Non-pigmented ciliary epithelial cell (primary cell): ENCODE measurements at regions not wholly inside any gene's neighbourhood (a gene's known extent, or its start where the extent isn't known, plus 50 kb on each side); places are given as distances from the start of the nearest gene placed in this dataset.
A peak's percentile ranks its signal among the peaks of the same experiment; 100 is the strongest.
"Not testable (repeated sequence)": the region's sequence is repeated elsewhere in the genome, so short reads cannot be mapped to it uniquely, and the experiment has no call there.

Source experiments
- DNase-seq: peaks from one replicate; pipeline ENCODE4 v3.0.0-alpha.2; 2010; ENCODE audit warnings: low read depth

DNA sequence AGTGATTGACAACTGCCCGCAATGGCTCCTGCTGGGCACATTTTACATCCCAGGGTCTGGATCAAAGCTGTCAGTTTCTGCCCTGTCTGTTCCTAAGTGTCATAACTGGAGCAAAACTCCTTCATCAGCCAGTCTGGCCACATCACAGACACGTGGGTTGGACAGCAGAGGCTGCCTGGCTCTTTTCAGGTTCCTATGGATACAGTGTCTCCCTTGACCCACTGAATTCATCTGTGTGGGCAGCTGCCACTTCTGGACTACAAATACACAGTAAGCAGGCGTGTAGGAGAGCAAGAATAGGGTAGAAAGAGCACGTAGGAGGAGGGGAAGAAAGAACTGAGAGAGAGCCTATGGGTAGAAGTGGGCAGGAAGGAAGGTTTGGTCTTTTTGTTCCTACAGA lies 238.0 kb downstream of the ENC1 start:
- no peak for DNase-seq

DNA sequence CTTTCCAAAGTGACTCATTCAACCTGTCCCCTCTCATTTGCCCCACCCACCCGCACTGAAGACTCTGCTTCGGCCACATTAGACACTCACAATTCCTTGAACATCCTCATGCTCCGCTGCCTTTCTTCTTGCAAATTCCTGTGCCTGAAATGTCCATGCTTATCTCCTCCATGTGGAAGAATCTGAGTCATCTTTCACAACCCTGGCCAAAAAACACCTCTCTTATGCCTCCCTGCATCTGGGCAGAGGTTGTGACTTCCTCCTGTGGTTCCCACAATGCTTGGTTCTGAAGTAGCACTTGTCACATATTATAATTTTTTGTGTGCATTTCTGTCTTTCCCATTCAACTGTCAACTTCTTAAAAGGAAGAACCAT lies 238.6 kb downstream of the ENC1 start:
- DNase-seq: no peak

DNA sequence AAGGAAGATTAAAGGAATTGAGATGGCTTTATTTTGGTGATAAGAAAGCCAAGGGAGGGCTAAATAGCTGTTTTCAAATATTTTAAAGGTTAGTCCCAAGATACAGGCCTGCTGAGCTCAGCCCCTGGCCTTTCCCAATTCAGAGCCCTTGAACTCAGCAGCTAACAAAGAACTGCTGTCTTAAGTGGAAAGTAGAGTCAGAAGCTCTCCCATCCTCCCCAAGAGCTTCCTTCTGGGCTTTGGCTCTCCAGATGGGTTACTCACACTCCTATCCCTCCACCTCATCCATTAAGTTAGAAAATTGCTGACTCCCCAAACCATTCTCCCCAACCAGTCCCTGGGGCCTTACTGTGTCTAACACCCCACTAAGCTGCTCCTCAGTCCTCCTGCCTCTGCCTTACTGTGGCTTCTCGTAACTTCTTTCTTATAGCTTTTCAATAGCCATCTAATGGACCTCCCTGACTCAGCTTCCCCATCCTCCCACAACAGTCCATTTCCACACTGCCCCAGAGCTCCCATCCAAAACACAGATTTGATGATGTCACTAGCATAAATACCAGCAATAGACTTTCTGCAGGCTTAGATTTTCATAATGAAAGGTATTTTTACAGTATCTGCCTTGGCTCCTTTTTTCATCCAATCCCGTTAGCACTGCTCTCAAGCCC lies 239.1 kb downstream of the ENC1 start:
- DNase-seq: no peak

- no peak for DNase-seq
Observed at GRCh38 chr5:74400067-74400466, 240.5 kb downstream of the ENC1 start.

GRCh38 chr5:74396913-74397622 lies 243.5 kb downstream of the ENC1 start:
- no peak for DNase-seq

DNA sequence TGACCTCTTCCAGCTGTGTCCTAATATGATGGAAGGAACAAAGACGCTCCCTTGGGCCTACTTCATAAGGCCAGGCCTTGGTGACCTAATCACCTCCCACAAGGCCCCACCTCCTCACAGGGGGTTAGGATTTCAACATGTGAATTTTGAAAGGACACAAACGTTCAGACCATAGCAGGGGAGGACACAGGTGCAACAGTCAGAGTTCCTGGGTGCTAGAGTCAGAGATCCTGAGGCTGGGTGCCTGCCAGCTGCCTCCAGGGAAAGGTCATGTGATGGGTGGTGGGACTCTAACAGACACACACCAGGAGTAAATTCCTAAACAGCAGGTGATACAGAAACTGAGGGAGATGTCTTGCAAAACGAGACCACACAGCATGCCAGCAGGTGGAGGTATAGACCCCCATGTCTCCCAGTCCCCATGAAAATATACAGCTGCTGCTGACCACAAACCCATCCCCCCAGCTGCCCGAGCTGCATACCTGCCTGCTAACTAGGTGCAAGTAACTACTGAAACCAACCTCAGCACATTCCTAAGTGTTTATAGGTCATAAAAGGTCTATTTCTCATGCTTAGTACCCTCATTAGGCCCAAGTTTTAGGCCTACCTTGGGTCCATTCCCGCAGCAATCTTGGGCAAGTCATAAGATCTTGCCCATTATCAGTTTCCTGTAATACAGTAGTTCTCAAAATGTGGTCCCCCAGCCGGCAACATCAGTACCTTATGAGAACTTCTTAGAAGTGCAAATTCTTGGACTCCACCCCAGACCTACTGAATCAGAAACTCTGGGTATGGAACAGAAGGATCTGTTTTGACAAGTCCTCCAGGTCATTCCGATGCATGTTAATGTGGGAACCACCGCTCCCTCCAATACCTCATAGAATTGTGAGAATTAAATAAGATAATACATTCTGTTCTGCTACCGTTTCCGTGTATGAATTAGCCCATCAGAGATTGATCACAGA lies 245.3 kb downstream of the ENC1 start:
- no peak for DNase-seq

DNA sequence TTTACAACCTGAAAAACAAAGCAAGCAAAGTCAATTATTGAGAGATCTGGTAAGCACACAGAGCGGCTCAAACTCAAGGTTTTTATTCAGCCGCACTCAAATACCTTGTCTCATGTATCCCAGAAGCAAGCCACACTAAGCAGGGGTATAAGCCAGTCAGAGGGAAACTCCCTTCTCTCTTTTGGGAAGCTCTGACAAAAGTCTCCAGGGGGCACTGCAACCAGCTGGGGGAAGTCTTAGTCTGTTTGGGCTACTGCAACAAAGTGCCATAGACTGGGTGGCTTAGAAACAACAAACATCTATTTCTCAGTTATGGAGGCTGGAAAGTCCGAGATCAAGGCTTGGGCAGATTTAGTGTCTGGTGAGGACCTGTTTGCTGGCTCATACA lies 246.0 kb downstream of the ENC1 start:
- DNase-seq: no peak

- no peak for DNase-seq
Observed at GRCh38 chr5:74393943-74394342, 246.6 kb downstream of the ENC1 start.

- DNase-seq: no peak
Observed at GRCh38 chr5:74392711-74393351, 247.7 kb downstream of the ENC1 start.

DNA sequence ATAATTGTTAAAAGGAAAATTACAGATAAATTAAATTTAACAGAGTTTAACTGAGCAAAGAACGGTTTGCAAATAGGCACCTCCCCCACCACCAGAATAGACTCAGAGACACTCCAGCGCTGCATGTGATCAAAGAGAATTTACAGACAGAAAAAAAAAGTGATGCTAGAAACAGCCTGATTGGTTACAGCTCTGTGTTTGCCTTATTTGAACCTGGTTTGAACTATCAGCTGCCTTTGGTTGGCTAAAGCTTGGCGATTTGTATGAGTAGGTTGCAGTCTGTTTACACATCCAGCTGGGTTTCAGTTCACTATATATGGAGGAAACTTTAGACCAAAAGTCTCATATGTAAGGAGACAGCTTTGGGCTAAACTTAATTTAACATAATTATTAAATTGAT lies 249.1 kb downstream of the ENC1 start:
- no peak for DNase-seq

DNA sequence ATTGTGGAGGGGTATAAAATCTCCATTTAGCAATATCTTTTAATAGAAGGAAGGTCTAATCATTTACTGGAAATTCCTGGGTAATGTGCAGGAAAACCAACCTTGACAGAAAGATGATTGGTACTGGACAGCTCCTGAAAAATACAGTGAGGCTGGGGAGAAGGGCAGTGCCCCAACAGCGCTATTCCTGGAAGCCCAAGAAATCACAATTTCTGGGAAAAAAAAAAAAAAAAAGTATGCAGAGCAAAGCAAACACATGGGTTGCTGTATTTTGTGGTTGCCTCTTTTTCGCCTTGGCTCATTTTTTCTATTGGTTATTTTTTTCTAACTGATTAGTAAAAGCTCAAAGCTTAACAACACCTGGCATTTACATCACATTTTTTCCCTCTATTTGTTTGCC lies 249.7 kb downstream of the ENC1 start:
- DNase-seq: no peak

GRCh38 chr5:74390306-74390637 lies 250.3 kb downstream of the ENC1 start:
- no peak for DNase-seq

DNA sequence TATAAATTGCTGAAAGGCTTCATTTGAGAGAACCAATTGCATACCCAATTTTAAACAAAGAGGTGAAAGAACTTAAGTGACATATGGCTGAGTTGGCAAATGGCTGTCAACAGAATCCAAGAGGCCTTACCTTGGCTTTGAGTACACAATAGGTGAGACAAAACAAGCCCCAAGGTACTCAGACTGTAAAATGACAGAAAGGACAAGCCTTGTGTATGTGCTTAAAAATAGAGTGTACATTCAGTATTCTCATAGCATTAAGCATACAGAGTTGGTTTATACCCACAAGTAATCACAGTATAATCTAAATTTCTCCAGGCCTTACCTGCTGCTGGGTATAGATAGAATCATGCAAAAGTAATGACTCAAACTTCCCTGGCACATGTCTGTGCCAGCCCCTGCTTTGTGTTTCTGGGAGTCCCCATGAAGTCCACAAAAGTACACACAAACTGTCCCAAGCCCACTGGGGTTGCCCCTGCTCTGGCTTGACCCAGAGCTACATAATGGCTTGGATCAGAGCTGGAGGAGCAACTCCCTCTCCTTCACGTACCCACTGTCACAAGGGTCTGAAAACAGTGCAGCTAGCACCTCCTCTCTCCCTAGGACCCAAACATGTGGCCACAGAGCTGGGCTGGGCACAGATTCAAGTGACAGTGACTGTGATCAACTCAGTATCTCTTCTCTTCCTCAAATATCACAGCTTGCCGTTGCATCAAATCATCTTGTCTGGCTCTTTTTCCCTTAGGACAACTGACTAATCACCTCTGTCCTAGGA lies 250.8 kb downstream of the ENC1 start:
- DNase-seq: no peak

- not testable (repeated sequence) for DNase-seq
Observed at GRCh38 chr5:74388411-74388810, 252.1 kb downstream of the ENC1 start.

DNA sequence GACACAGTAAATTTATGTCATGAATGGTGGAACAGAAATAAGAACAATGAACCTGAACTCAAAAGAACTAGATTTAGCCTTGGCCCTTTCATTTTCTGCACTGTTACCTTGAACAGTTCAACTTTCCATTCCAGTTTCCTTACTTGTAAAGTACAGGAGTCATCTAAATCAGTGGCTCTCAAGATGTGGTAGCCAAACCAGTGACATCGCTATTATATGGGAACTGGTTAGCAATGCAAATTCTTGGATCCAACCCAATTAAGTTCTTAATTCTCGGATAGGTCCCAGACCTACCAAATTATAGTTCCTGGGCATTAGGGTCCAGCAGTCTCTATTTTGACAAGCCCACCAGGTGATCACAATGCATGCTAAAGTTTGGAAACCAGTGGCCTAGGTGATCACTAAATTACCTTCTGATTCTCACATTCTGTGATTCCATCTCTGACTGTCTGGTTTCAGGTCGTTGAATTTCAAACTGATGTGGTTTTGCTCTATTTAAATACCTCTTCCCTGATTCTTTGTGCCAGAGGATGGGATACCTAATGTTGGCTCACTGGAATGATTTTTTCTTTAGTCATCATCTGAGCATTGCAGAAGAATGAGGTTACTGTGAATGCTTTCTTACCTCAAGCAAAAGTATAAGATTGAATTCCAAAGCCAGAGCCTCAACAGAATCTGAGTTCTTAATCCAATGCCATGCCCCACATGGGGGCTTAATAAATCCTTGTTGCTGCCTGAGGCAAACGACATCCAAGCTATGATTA lies 253.8 kb downstream of the ENC1 start:
- DNase-seq: peak; percentile 58

DNA sequence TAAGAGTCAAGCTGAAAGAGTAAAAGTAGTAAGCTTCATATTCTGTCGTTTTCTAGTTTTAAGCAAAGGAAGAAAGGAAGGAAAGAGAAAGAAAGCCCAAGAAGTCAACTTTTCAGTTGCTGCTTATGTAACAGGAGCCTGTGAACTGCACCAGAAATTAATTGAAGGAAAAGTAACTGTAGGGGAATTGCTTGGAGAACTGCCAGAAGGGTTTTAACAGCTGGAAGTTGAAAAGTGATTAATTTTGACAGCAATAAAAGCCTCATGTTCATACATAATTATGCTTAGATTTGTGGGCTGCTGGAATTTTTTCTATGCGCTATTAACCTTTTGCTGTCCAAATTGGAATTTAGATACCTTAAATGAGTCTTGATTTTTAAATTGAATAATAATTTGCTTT lies 255.7 kb downstream of the ENC1 start:
- DNase-seq: no peak

GRCh38 chr5:74382987-74383593 lies 257.4 kb downstream of the ENC1 start:
- DNase-seq: no peak

GRCh38 chr5:74382123-74382855 lies 258.2 kb downstream of the ENC1 start:
- DNase-seq: no peak

- DNase-seq: no peak
Observed at GRCh38 chr5:74380193-74380592, 260.3 kb downstream of the ENC1 start.

DNA sequence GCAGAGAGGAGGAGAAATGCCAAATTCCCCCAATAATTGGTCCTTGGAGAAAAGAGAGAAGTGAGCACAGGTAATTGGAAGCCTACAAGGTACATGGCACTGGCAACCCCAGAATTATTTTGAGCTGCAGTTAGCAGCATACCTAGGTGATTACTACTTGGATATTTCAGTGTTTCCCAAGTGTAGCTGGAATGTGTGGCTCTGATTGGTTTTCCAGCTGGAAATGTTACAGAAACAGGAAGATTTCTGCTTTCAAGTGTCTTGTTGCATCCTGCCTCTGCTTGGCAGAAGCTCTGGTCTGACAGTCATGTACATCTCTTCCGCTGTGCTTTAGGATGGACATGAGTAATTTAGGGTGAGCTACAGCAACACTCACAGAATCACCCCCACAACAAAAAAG lies 262.1 kb downstream of the ENC1 start:
- DNase-seq: no peak
